GM21528 (cell line): ENCODE measurements at regions not wholly inside any gene's neighbourhood (a gene's known extent, or its start where the extent isn't known, plus 50 kb on each side); places are given as distances from the start of the nearest gene placed in this dataset.
"Not testable (repeated sequence)": the region's sequence is repeated elsewhere in the genome, so short reads cannot be mapped to it uniquely, and the experiment has no call there.

ENCODE experiments used
- ATAC-seq: cut with Tn5 transposase; IDR thresholded peaks from one replicate; pipeline ENCODE4 v1.9.1; 2021; ENCODE audit warnings: mild to moderate bottlenecking, moderate library complexity; ENCODE audit not compliant: unreplicated experiment, low FRiP score

DNA sequence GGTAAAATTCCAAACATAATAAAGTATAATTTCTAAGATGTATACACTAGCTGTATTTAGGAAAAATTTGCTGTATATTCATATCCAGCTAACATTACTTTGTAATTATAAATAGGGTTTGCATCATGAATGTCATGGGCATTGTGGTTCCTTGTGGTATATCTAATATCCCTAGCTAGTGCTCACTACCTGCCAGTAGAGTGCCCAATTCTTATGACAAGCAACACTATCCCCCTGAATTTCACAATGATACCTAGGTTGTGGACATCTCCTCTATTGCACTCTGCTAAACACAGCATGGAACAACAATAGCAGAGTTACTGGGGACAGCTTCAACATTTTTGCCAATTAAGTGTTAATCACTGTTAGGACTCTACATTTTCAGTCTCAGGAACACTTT is 1656.5 kb downstream of the EFNA5 start:
- no peak for ATAC-seq

DNA sequence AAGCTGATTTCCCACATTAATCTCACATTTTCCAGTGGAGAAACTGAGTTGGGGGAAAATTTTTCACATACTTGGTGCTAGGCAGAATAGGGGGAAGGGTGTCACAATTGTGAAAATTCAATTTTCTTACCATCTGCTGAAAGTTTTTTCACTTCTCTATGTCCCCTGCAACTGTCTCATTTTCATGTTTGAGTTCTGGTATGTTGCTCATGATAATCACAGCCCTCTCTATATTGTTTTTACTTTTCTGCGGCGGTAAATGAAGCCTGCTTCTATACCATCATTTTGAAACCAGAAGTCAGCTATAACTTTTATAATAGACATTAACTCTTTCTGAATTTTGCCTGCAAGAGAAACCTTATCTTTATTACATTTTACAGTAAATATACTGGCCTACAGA is 1664.5 kb downstream of the EFNA5 start:
- ATAC-seq: no peak

DNA sequence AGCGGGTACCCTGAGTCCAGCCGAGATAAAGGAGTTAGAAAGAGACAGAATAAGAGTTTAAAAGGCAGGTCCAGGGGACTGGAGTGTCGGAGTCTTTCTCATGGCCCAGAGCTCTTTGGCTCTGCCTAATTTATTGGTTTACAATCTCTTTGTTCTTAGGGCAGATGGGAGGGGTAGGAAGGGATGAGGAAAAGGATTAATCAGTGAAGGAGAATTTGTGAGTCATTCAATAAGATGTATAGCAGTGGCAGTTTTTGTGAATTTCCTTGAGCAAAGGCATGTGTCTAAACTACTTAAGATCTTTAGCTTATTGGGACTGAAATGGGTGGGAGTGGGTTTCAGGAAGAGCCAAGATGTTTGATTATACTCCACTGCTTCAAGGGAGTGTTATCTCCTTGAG is 1671.7 kb downstream of the EFNA5 start:
- ATAC-seq: not testable (repeated sequence)

DNA sequence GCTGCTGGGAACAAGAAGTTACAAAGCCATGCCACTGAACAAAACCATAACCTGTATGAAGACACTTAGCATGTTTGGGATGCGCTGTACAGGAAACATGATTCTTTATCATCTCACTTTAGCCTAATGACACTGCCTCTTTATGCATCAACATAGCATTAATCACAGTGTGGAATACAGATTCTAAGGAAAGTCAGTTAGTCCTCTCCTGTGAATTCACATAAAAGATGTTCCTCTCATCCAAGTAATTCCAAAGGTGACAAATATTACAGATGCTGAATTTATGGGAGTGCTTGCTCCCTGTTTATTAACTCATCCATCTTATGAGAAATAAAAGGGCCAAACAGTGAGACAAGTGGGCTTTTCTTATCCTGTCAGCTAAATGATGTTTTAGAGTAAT is 1677.7 kb downstream of the EFNA5 start:
- ATAC-seq: no peak

DNA sequence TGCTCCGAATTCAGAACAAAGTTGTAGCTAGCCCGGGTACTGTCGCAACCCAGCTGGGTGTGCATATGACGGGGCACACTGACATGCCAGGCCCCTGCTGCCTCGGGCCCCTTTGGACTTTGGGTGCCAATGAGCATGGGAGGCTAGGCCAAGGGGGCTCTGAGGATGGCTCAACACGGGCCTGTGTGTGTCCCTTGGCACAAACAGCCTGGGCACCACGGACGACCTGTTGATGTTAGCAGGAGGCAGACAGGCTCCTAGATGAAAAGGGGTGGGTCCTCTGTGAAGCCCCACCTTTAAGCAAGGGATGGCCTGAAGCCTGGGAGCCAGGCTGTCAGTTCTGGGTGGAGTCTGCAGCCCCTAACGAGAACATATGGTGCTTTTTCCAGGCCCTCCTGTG is 1688.2 kb downstream of the EFNA5 start:
- no peak for ATAC-seq

DNA sequence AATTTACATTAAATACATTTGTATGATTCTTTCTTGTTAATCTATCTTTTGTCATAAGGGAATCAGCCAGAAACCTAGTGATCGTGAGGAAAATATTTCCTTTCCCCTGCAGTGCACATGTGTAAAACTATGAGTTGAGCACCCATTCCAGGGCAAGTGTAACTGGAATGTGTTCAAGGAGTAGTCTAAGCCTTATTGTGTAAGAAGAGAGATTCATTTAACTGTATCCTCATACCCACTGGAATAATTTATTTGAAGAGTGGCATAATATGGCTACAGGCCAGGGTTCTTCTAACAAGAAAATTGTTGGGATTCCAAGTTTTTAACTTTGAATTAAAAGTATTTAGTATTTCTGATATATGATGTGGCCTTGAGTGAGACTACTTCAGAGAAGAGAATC is 1692.7 kb downstream of the EFNA5 start:
- no peak for ATAC-seq

DNA sequence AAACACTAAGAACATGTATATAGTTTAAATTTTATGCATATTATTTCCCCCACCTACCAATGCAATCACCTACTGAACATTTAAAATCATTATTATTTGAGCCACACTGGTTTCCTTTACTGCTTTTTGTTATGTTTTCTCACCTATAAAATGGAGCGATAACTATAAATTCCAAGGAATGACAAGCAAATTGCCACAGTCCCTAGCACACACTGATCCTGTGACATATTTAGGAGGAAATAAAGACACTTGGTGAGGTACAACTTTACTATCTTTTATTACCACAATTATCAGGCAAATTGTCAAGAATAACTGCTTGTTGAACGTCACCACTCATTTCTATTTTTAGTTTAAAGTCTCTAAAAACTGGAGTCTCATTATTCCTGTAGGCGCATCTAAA is 1693.6 kb downstream of the EFNA5 start:
- ATAC-seq: no peak

DNA sequence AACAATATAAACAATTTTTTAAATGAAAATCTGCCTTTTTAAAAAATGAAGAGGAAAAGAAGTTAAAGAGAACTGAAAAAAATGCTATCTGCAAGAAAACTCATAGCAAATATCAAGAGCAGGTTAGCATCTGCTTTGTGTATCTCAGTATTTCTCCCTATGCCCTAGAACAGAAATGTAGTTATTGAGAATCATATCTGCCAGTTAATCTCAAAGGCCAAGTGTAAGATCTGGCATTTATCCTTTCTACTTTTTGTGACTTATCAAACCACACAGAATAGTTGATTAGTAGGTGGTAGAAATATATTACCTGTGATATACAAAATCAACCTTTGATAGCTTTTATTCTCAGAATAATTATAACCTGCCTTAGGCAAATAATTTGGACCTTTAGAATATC is 1699.8 kb downstream of the EFNA5 start:
- ATAC-seq: no peak

DNA sequence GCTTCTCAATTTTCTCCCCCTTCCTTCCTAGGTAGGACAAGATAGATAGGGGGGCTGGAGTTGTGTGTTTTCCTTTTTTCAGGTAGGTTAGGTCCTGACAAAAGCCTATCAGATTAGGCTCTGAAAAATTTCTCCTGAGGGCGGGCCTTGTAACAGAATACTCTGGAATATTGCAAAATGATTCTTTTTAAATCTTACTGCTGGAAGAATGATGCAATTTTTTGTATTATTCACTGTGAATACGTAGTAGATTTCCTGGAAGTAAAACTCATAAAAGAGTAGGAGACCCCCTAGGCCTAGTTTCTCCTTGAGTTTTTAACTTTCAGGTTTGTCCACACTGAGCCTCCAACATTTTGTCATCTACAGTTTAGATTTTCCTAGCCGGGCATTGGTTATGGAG is 1701.8 kb downstream of the EFNA5 start:
- ATAC-seq: no peak

DNA sequence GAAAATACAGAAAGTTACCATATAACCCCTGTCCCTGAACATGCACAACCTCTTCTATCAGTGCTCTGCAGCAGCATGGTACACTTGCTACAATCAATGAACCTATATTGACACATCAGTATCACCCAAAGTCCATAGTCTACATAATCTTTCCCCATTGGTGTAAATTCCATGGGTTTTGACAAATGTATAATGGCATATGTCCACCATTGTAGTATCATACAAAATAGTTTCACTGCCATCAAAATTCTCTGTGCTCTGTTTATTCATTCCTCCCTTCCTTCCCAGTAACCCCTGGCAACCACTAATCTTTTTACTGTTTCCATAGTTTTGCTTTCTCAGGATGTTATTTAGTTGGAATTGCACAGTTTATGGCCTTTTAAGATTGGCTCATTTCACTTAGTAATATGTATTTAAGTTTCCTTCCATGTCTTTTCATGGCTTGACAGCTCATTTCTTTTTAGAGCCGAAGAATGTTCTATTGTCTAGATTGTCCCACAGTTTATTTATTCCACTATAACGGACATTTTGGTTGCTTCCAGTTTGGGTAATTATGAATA is 1707.0 kb downstream of the EFNA5 start:
- no peak for ATAC-seq

DNA sequence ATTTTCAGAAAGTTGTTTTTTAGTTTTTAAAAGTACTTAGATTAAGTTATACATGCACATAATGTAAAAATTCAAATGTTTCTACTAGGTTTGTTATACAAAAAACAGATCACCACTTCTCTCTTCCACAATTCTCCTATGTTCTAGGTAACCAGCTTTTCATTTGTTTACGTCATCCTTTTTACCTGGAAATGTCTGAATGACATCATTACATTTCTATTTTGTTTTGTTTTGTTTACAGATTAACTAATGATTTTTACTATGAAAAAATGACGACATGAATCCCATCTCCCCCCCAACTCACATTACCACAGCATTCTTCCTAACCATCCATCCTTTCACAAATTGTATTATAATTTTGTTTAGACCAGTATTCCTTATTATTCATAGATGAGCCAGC is 1709.2 kb downstream of the EFNA5 start:
- ATAC-seq: no peak

DNA sequence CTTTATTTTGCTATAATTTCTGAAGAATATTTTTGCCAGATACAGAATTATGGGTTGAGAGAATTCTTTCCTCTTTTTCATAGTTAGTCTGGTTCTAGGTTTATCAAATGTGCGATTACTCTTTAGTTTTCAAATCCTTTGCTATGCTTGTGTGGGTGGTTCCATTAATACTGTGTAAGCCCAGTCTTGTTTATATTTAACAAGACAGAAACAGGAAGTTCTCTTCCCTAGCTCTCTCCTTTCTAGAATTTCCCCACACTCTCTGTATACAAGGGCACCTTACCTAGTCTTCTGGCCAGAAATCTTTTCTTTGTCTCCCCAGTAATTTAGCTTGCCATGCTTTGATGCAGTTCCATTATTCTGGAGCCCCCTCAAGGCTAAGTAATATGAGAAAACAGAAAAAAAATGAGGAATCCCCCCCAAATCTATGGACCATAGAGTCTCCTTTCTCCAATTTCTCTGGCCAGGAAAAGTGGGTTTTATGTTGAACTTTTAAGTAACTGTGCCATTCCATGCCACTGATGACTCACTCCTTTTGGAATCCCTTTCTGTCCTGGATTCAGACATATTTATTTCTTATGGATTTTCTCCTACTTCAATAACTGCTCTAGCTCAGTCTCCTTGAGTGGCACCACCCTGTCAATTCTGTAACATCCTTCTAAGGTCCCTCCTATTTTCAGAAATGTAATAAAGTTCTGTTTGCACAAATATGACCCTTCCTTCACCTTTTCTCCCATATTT is 1714.1 kb downstream of the EFNA5 start:
- no peak for ATAC-seq

DNA sequence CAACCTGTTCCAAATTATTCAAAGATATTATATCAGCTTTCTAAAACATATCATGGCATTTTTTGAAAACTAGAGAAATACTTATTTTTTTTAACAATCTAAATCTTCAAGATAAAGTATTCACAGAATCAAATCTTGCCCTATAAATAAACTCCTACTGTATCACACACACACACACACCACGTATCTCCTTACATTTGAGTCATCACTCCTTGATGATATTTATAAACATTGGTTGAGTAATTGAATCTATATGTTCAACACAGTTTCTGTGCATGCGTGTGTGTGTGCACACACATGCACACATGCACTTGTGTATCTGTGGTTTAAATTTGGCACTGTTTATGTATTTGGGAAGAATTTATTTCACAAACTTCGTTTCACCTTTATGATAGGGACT is 1716.4 kb downstream of the EFNA5 start:
- no peak for ATAC-seq

DNA sequence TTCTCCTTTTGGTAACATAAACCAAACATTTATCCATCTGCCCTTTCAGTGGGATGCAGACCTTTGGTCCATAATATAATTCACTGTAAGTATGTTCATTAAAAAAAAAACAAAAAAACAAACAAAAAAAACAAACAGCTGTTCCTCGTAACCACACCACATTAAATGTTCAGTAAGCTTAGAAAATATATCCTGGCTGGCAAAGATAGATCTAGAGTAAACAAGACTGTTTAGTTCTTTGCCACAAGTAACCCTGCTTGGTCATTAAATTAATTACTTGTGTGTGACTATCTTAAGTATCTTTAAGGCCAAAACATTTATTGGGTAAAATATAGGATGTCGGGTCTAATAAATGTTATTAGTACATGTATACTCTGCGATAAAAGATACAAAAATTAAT is 1717.1 kb downstream of the EFNA5 start:
- ATAC-seq: no peak

DNA sequence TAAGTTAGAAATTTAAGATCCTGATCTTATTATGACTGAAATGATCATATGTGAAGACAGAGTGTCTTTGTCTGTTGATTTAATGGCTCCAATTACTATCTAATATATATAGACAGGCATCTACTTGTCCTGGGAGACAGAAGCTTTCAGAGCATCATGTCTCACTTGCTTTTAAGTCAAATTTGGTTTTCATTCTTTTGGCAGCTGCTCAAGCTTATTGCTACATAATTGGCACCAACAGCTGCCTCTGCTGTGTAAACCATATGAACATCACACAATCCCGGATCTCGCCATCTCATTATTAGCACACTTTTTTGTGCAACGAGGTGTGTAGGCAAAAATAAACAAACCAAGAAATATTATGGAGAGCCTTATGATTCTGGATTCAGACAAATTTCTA is 1717.9 kb downstream of the EFNA5 start:
- ATAC-seq: no peak

DNA sequence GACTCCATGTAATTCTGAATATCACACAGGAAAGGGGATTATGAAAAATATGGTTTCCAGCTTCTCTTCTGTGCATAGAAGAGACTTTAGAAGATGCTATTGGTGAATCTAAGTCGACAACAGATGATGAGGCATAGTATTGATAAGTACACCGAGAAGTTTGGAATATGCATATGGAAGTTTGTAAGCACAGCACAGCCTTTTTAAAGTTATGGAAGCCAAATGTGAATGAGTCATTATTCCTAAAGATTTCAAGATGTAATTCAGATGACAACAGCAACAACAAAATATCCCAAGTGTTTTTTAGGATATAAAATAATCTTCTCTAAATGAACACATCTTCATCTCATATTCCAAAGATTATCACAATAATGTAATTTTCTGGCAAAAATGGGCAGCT is 1723.3 kb downstream of the EFNA5 start:
- ATAC-seq: no peak

DNA sequence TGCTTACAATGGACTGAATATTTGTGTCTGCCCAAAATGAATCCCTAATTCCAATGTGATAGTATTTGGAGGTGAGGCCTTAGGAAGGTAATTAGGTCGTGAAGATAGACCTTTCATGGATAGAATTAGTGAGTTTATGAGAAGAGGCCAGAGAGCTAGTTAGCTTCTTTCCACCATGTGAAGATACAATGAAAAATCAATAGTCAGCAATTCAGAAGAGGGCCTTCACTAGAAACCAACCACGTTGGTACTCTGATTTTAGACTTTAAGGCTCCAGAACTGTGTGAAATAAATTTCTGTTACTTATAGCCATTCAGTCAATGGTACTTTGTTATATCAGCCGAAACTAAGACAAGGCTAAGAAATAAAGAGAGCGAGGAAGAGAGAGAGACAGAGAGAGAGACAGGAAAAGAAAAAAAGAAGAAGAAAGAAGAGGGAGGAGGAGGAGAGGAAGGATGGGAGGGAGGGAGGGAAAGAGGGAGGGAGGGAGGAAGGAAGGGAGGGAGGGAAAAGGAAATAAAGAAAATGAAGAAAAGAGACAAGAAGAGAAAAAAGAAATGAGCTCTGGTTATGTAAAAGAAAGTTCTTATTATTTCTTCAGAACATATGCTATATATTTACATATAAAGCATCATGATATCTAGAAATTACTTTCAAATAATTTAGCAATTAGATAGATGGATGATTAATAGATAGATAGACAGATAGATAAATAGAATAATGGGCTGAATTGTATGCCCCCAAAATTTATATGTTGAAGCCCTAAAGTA is 1725.3 kb downstream of the EFNA5 start:
- no peak for ATAC-seq

DNA sequence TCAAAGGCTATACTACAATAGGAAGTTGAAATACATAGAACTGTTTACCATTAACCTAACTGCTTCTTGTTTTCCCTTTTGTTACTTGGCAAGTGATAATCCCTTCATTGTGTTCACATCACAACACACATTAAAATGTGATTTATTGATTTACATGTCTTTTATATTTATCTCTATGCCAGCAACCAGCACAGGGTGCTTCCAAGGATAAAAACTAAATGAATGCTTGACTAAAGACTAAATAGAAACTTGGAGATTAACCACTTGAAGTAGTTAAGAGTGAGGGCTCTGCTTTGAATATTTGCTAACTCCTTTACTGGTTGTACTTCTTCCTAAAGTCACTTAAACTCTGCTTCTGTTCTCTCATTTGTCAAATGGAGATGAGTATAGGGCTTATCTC is 1730.6 kb downstream of the EFNA5 start:
- no peak for ATAC-seq

DNA sequence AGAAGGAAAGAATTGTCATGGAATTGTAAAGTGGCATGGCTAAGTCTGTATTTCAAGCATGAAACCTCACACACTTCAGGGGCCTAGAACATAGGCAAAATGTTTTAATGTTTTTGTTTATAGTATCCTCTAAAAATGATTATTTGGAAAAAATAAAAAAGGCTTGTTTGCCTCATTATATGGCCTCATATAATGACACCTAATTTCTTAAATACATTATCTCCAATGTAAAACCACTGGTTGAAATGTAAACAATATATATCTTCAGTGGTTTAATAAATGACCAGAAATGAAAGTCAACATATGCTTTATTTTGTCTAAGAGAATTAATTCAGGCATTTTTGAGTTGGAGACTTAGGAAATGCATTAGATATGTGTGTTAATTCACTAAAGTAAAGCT is 1736.6 kb downstream of the EFNA5 start:
- ATAC-seq: no peak

DNA sequence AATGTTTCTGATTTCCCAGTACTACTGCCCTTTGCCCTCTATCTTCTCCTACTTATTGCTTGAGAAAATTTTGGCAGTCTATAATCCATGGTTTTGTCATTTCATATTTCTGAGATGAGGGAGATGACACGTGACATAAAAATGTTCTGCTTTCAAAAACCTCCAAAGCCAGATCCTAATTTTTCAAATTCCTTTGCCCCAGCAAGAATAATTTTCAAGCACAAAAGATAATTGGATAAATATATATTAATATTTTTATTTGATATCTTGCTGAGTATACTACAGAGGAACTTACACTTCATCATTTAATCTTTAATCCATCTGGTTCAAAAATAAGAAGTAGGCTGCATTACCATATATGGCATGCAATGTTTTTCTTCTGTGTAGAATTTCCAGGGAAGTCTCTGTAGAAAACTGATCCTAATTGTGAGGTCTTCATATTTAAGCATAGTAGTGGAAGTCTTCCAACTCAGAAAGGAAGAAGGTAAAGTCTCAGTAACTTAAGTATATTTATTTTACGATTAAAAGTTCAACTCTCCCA is 1738.8 kb downstream of the EFNA5 start:
- ATAC-seq: no peak

DNA sequence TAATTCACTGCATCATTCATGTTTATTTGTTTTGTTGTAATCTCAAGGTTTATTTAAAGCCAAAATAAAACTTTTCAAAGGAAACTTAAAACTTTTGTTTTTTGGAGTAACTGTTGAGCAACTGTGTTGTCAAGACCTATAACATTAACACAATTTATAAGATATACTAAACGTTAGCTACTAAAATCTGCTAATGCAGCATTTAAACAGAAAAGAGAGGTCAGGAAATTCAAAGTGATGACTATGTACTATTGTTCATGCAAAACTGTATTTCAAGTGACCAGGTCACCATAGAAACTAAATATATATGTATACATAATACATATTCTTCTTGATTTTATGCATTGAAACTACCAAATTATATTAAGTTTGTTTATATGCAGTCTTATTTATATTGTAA is 1740.9 kb downstream of the EFNA5 start:
- no peak for ATAC-seq

DNA sequence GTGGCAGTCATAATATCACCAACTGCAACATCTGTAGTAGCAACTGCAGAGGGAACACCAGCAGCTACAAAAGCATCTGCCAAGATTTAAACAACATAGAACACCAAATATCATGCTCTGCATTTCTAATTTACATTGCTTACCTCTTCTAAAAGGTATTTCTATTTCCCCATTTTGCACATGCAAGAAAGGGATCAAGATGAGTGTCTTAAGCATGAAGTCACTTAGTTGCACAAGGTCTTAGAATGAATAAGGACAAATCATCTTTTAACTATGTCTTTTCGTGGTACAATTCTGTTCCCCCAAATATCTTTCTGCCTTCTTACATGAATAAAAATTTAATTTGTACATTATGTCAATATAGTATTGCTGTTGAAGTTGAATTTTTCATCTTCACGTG is 1746.4 kb downstream of the EFNA5 start:
- no peak for ATAC-seq
